ENCODE measurements at regions not wholly inside any gene's neighbourhood (a gene's known extent, or its start where the extent isn't known, plus 50 kb on each side); places are given as distances from the start of the nearest gene placed in this dataset.
"Not testable (repeated sequence)": the region's sequence is repeated elsewhere in the genome, so short reads cannot be mapped to it uniquely, and the experiment has no call there.

DNA sequence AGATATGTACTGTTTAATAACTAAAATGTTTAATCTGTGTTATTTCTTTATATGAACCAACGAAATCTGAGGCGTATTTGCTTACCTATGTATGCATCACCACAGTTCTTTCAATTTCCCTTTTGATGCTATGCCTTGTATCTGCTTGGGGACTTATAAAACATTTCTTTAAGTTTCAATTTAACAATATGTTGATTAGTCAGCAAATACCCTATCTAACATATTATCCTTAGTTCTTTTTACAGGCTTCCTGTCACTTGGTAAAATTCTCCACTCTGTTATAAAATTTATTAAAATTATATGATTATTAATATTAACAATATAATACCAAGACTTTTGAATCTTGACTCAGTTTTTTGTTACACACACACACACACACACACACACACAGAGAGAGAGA is 174.3 kb downstream of the CPS1 start:
- no peak for DNase-seq (ENCODE audit: low spot score)
- no peak for TF ChIP-seq CTCF (IDR thresholded peaks at IDR 0.05; ENCODE audit: extremely low read depth, insufficient read depth, missing control alignments)
- in situ Hi-C loops (cut with MboI; ENCODE audit: low pct_unique_long_range_greater_than_20kb, low sequenced_read_pairs, unreplicated experiment), result no loop called here

- in situ Hi-C loops (cut with MboI; ENCODE audit: low pct_unique_long_range_greater_than_20kb, low sequenced_read_pairs, unreplicated experiment); DNase-seq (ENCODE audit: low spot score): not testable (repeated sequence)
Measured at GRCh38 chr2:210746826-210747225, 190.4 kb downstream of the CPS1 start.

- DNase-seq (ENCODE audit: low spot score), result no peak
- no peak for TF ChIP-seq CTCF (IDR thresholded peaks at IDR 0.05; ENCODE audit: extremely low read depth, insufficient read depth, missing control alignments)
- in situ Hi-C loops (cut with MboI; ENCODE audit: low pct_unique_long_range_greater_than_20kb, low sequenced_read_pairs, unreplicated experiment), result no loop called here
Measured at GRCh38 chr2:210752532-210752931, 196.1 kb downstream of the CPS1 start.

- TF ChIP-seq CTCF (IDR thresholded peaks at IDR 0.05; ENCODE audit: extremely low read depth, insufficient read depth, missing control alignments), result no peak
- in situ Hi-C loops (cut with MboI; ENCODE audit: low pct_unique_long_range_greater_than_20kb, low sequenced_read_pairs, unreplicated experiment), result no loop called here
- no peak for DNase-seq (ENCODE audit: low spot score)
Measured at GRCh38 chr2:210753386-210753785, 197.0 kb downstream of the CPS1 start.

- TF ChIP-seq CTCF (IDR thresholded peaks at IDR 0.05; ENCODE audit: extremely low read depth, insufficient read depth, missing control alignments), result no peak
- DNase-seq (ENCODE audit: low spot score), result no peak
- in situ Hi-C loops (cut with MboI; ENCODE audit: low pct_unique_long_range_greater_than_20kb, low sequenced_read_pairs, unreplicated experiment), result no loop called here
Measured at GRCh38 chr2:210756855-210757254, 200.5 kb downstream of the CPS1 start.

DNA sequence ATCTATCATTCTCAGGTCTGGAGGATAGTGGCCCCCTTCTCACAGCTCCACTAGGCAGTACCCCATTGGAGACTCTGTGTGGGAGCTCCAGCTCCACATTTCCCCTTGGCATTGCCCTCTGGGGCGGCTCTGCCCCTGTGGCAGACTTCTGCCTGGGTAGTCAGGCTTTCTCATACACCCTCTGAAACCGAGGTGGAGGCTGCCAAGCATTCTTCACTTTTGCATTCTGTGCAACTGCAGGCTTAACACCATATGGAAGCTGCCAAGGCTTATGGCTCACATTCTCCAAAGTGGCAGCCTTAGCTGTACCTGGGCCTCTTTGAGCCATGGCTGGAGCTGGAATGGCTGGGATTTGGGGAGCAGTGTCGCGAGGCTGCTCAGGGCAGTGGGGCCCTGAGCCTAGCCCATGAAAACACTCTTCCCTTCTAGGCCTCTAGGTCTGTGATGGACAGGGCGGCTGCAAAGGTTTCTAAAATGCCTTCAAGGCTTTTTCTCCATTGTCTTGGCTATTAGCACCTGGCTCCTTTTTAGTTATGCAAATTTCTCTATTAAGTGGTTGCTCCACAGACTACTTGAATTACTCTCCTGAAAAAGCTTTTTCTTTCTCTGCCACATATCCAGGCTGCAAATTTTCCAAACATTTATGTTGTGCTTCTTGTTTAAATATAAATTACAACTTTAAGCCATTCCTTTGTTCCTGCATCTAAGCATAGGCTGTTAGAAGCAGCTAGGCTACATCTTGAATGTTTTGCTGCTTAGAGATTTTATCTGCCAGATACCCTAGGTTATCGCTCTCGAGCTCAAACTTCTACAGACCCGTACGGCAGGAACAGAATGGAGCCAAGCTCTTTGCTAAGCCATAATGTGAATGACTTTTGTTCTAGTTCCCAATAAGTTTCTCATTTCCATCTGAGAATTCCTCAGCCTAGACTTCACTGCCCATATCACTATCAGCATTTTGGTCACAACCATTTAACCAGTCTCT is 206.5 kb downstream of the CPS1 start:
- in situ Hi-C loops (cut with MboI; ENCODE audit: low pct_unique_long_range_greater_than_20kb, low sequenced_read_pairs, unreplicated experiment), result no loop called here
- DNase-seq (ENCODE audit: low spot score), result no peak
- TF ChIP-seq CTCF (IDR thresholded peaks at IDR 0.05; ENCODE audit: extremely low read depth, insufficient read depth, missing control alignments), result no peak

GRCh38 chr2:210768329-210768910 is 212.0 kb downstream of the CPS1 start:
- in situ Hi-C loops (cut with MboI; ENCODE audit: low pct_unique_long_range_greater_than_20kb, low sequenced_read_pairs, unreplicated experiment), result no loop called here
- no peak for DNase-seq (ENCODE audit: low spot score)
- no peak for TF ChIP-seq CTCF (IDR thresholded peaks at IDR 0.05; ENCODE audit: extremely low read depth, insufficient read depth, missing control alignments)
